Body of pancreas (tissue), 4 donors: ENCODE measurements at regions not wholly inside any gene's neighbourhood (a gene's known extent, or its start where the extent isn't known, plus 50 kb on each side); places are given as distances from the start of the nearest gene placed in this dataset.

Experiments
- ATAC-seq: fragments of 150-250 bp; one replicate; pipeline ENCODE4 v1.9.1; 2016
- DNase-seq, 4 donors: peaks; one replicate each; pipeline ENCODE4 v3.0.0-alpha.2; 2019
- H3K27ac ChIP-seq, 4 donors: fragments of 200-600 bp; sonication (generic); 1 replicate in 3 of 4; 2 replicates in 1 of 4; pipeline versions ENCODE4 v1.5.1 to v1.6.1; 2016 to 2019; ENCODE audit warnings: mild to moderate bottlenecking in 1 of 4, mixed read lengths in 1 of 4, moderate library complexity in 1 of 4
- H3K27me3 ChIP-seq, 2 donors: fragments of 200-600 bp; sonication (generic); one replicate each; pipeline ENCODE4 v1.6.0; 2016; ENCODE audit warnings: mild to moderate bottlenecking in 1 of 2
- H3K36me3 ChIP-seq, 2 donors: fragments of 200-600 bp; sonication (generic); replicated peaks in 1 of 2; 2 replicates each; pipeline ENCODE4 v1.5.1; 2016; ENCODE audit warnings: low read depth in 2 of 2; ENCODE audit not compliant: insufficient read depth in 1 of 2
- H3K4me1 ChIP-seq: fragments of 200-600 bp; sonication (generic); one replicate; pipeline ENCODE4 v1.6.0; 2016
- H3K4me3 ChIP-seq, 2 donors: fragments of 200-600 bp; sonication (generic); 1 replicate in 1 of 2; 2 replicates in 1 of 2; pipeline ENCODE4 v1.5.1; 2016 to 2019
- H3K9me3 ChIP-seq, 3 donors: fragments of 200-600 bp; sonication (generic); 1 replicate in 2 of 3; 2 replicates in 1 of 3; pipeline ENCODE4 v1.5.1; 2016
- CTCF ChIP-seq, 7 experiments: fragments of 450-650 bp in 4 of 7; fragments of 200-600 bp in 3 of 7; sonication (generic) in 3 of 7; IDR thresholded peaks; one replicate each; pipeline ENCODE4 v1.5.1; 2016 to 2019; ENCODE audit warnings: antibody characterized with exemption in 7 of 7
- POLR2A ChIP-seq, 3 donors: fragments of 450-650 bp; IDR thresholded peaks; one replicate each; pipeline ENCODE4 v1.6.1; 2016; ENCODE audit warnings: antibody characterized with exemption in 3 of 3, mild to moderate bottlenecking in 2 of 3
- WGBS, 2 donors: methylation state at CpG; one replicate each; pipeline ENCODE4 v1.1.5; 2017; 5-methylcytosine and 5-hydroxymethylcytosine counted together
- intact Hi-C: fragments of 100-400 bp; cut with DNase I; formaldehyde crosslinking; loops from one replicate; pipeline ENCODE4 v1.15.1; 2023

DNA sequence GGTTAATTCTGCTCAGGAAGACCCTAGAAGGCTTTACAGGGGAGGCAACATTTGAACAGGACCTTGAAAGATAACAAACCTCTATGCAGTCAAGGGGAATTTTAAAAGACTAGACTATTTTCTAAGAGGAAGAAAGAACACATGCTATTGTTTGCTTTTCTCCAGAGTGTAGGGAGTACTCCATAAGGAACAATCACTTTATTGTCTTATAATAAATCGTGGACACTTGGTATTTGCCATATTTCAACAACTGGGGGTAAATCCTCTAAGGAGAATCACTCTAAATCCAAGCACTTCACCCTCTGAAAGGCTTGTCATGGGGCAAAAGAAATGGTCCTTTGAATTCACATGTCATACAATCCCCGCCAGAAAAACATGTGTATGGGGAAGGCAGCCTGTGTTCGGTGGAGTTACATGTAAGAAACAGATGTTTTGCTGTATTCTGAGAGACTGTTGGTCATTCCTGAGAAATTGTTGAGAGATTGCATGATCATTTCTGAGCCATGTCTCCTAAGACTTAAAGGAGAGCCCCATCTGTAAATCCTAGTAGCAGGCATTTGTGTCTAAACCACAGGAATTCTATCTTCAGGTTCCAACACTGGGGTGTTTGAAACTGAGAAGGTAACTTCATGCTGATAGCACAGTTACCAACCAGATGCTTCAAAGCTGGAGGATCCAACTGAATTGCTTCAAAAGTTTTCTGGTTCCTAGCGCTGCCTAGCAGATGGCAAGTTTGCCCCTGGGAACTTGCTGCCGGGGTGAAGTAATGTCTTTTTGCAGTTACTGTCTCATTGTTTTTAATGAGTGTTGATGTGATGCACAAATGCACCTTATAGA, 66.8 kb downstream of the FZD4 start:
- H3K36me3 ChIP-seq: no peaks in the 10 kb centered on the region
- intact Hi-C loops: no loop called here
- H3K4me1 ChIP-seq: no peaks in the 10 kb centered on the region
- H3K9me3 ChIP-seq: no peaks in the 10 kb centered on the region
- H3K27me3 ChIP-seq: no peaks in the 10 kb centered on the region
- no peak for ATAC-seq
- DNase-seq: no peak
- TF ChIP-seq CTCF (IDR thresholded peaks at IDR 0.05) (no peak), POLR2A (IDR thresholded peaks at IDR 0.05) (no peak)
- no peak overlapping the region for H3K4me3 ChIP-seq
- 79 to 83% methylated on average over 5 of the region's 5 CpGs for WGBS, 2 donors
- H3K27ac ChIP-seq: no peak overlapping the region

DNA sequence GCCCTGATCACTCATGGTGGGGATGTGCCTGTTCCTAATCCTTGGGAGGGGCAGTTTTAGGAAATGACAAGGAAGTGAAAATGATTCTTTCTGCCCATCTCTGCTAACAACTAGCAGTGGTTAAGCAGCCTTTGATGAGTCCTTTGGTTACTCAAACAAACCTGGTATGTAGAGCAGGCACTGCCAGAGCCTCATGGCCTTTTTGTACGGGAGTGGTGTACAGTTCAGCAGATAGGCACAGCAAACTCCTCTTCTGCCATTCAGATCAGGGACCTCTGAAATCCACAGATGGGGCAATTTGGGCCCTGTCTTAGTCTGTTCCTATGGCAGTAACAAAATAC, 66.2 kb downstream of the FZD4 start:
- TF ChIP-seq CTCF (IDR thresholded peaks at IDR 0.05): no peak
- TF ChIP-seq POLR2A (IDR thresholded peaks at IDR 0.05): no peak
- WGBS, 2 donors: 78 to 89% methylated on average over 1 of the region's 1 CpG
- Histone ChIP-seq H3K36me3 (no peaks in the 10 kb centered on the region), H3K4me1 (no peaks in the 10 kb centered on the region), H3K27ac (no peak overlapping the region), H3K9me3 (no peaks in the 10 kb centered on the region), H3K27me3 (no peaks in the 10 kb centered on the region), H3K4me3 (no peak overlapping the region)
- intact Hi-C loops: no loop called here
- DNase-seq (no peak), ATAC-seq (no peak)

GRCh38 chr11:86891036-86891435, 64.2 kb downstream of the FZD4 start:
- ATAC-seq: no peak
- WGBS, 2 donors: 63 to 73% methylated on average over 2 of the region's 2 CpGs
- no peak for DNase-seq
- no peaks in the 10 kb centered on the region for H3K9me3 ChIP-seq
- no peaks in the 10 kb centered on the region for H3K27me3 ChIP-seq
- TF ChIP-seq POLR2A (IDR thresholded peaks at IDR 0.05): no peak
- TF ChIP-seq CTCF (IDR thresholded peaks at IDR 0.05): no peak
- intact Hi-C loops: no loop called here
- no peaks in the 10 kb centered on the region for H3K4me1 ChIP-seq
- H3K36me3 ChIP-seq: no peaks in the 10 kb centered on the region
- H3K27ac ChIP-seq: no peak overlapping the region
- no peak overlapping the region for H3K4me3 ChIP-seq

DNA sequence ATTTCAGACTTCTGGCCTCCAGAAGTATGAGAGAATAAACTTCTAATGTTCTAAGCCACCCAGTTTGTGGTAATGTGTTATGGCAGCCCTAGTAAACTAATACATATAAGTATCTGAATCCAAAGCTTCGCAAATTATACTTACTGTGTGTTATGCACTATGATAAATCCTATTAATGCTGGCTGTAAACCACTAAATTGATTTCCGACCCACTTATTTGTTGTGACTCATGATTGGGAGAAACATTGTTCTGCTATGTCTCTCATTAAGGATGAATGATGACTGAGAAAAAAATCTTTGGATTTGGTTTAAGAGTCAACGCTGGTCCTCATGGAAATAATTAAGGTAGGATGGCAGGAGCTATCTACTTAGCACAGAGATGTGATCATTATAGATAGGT, 62.0 kb downstream of the FZD4 start:
- H3K27ac ChIP-seq: no peak overlapping the region
- H3K36me3 ChIP-seq: no peaks in the 10 kb centered on the region
- no peak for ATAC-seq
- 81% methylated on average over 3 of the region's 3 CpGs for WGBS, 2 donors
- H3K27me3 ChIP-seq: no peaks in the 10 kb centered on the region
- no peak for DNase-seq
- H3K4me3 ChIP-seq: no peak overlapping the region
- no peaks in the 10 kb centered on the region for H3K4me1 ChIP-seq
- intact Hi-C loops: no loop called here
- H3K9me3 ChIP-seq: no peaks in the 10 kb centered on the region
- no peak for TF ChIP-seq POLR2A (IDR thresholded peaks at IDR 0.05)
- TF ChIP-seq CTCF (IDR thresholded peaks at IDR 0.05): no peak
